ENCODE measurements at regions not wholly inside any gene's neighbourhood (a gene's known extent, or its start where the extent isn't known, plus 50 kb on each side); places are given as distances from the start of the nearest gene placed in this dataset.

DNA sequence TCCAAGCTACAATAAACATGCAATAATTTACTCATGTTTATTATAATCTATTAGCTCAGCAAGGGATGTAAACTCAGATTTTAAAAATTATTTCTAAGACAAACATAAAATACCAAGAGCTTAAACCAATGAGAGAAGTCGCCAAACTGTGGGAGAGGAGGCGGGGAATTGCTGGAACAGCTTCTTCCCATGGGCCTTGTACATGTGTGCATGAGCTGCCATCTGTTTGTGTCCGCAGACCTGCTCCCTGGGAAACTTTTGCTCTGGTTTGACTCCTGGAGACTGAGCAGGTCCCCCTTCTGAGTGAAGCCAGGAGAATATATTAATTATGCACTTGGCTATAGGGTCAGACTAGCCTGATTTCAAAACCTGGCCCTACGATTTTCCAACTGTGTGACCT, 655.9 kb upstream of the SOX11 start:
- no peaks in the 10 kb centered on the region for H3F3A ChIP-seq (ENCODE audit: insufficient read depth)
- no peaks in the 10 kb centered on the region for H3K79me2 ChIP-seq (ENCODE audit: insufficient read depth, low read length)
- H2AFZ ChIP-seq (ENCODE audit: low read depth, low read length, severe bottlenecking), result no peak overlapping the region
- no peak overlapping the region for H3K27ac ChIP-seq (ENCODE audit: low read depth, low read length)
- no peak overlapping the region for H3K9ac ChIP-seq (ENCODE audit: low read length)
- no peaks in the 10 kb centered on the region for H3K9me2 ChIP-seq (replicated peaks; ENCODE audit: insufficient read depth, low read length)
- no peak for TF ChIP-seq CTCF (IDR thresholded peaks at IDR 0.05; ENCODE audit: insufficient read depth, low read length, poor library complexity, severe bottlenecking)
- TF ChIP-seq EZH2phosphoT487 (conservative IDR thresholded peaks at IDR 0.05; ENCODE audit: low read length), result no peak
- no peaks in the 10 kb centered on the region for H3K36me3 ChIP-seq (ENCODE audit: low read length)
- no peak overlapping the region for H3K4me2 ChIP-seq (ENCODE audit: low read depth, low read length, poor library complexity, severe bottlenecking)
- H3K9me3 ChIP-seq (ENCODE audit: insufficient read depth, low read length), result no peaks in the 10 kb centered on the region
- H4K20me1 ChIP-seq (ENCODE audit: low read depth, low read length), result no peaks in the 10 kb centered on the region
- H3K27me3 ChIP-seq (ENCODE audit: low read length), result no peaks in the 10 kb centered on the region
- no peak overlapping the region for H3K4me3 ChIP-seq (ENCODE audit: insufficient read depth, low read length, poor library complexity, severe bottlenecking)

DNA sequence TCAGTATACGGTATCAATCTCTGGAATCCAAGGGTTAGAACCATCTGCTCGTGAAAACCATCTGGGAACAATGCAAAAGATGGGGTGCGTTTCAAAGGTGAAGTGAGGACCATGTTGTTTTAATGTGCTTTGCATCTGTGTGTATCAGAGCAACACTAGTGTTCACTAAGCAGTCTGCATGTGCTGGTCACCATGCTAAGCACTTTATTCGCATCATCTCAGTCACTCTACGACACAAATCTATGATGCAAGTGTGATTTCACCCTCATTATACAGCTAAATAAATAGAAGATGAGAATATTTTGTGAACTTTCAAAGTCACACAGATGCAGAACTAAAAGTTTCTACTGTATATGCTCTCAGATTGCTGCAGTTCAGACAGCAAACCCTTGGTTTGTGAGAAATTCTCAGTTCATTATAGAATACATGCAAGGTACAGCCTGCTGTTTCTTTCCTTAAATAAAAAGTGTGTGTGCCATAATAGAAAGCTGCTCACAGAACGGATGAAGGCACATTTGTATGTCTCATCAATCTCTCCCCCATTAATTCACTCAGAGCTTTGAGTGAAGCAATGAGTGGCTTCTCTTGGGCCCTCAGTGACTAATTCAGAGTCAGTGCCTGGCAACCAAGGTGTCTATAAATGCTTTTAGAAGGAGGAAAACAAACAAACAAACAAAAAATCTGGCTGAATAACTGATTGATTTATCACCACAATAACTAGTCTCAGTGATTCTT, 652.8 kb upstream of the SOX11 start:
- no peak for TF ChIP-seq EZH2phosphoT487 (conservative IDR thresholded peaks at IDR 0.05; ENCODE audit: low read length)
- no peak for TF ChIP-seq CTCF (IDR thresholded peaks at IDR 0.05; ENCODE audit: insufficient read depth, low read length, poor library complexity, severe bottlenecking)

DNA sequence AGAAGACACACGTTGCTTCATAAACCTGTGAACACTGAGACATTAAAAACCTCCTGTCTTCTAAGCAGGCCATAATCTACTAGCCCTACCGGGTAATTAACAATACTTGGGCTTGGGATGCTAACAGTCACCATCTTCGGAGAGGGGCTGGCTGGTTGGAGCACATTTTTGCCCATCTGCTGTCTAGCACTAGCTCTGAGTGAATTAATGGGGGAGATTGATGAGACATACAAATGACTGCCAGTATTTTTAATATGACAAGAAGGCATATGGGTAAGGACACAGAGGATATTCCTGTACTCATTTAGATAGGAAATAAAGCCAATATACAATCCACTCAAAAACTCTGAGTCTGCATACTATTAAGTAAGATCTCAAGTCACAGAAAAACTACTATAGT, 651.6 kb upstream of the SOX11 start:
- Histone ChIP-seq H3K9ac (ENCODE audit: low read length) (no peak overlapping the region), H3K79me2 (ENCODE audit: insufficient read depth, low read length) (no peaks in the 10 kb centered on the region), H3F3A (ENCODE audit: insufficient read depth) (no peaks in the 10 kb centered on the region), H3K9me2 (replicated peaks; ENCODE audit: insufficient read depth, low read length) (no peaks in the 10 kb centered on the region; the same call in 1 of the 2 replicates), H3K27ac (ENCODE audit: low read depth, low read length) (no peak overlapping the region), H3K36me3 (ENCODE audit: low read length) (no peaks in the 10 kb centered on the region), H3K4me2 (ENCODE audit: low read depth, low read length, poor library complexity, severe bottlenecking) (no peak overlapping the region), H3K9me3 (ENCODE audit: insufficient read depth, low read length) (no peaks in the 10 kb centered on the region), H2AFZ (ENCODE audit: low read depth, low read length, severe bottlenecking) (no peak overlapping the region), H4K20me1 (ENCODE audit: low read depth, low read length) (no peaks in the 10 kb centered on the region), H3K4me3 (ENCODE audit: insufficient read depth, low read length, poor library complexity, severe bottlenecking) (no peak overlapping the region), H3K27me3 (ENCODE audit: low read length) (no peaks in the 10 kb centered on the region)
- TF ChIP-seq EZH2phosphoT487 (conservative IDR thresholded peaks at IDR 0.05; ENCODE audit: low read length) (no peak), CTCF (IDR thresholded peaks at IDR 0.05; ENCODE audit: insufficient read depth, low read length, poor library complexity, severe bottlenecking) (no peak)

More for the DNA sequence above, 652.8 kb upstream of the SOX11 start:
- no peak overlapping the region for H3K27ac ChIP-seq (ENCODE audit: low read depth, low read length)
- H3K4me2 ChIP-seq (ENCODE audit: low read depth, low read length, poor library complexity, severe bottlenecking), result no peak overlapping the region
- H3K4me3 ChIP-seq (ENCODE audit: insufficient read depth, low read length, poor library complexity, severe bottlenecking), result no peak overlapping the region
- no peaks in the 10 kb centered on the region for H3K9me3 ChIP-seq (ENCODE audit: insufficient read depth, low read length)
- no peaks in the 10 kb centered on the region; the same call in 1 of the 2 replicates for H3K9me2 ChIP-seq (replicated peaks; ENCODE audit: insufficient read depth, low read length)
- H4K20me1 ChIP-seq (ENCODE audit: low read depth, low read length), result no peaks in the 10 kb centered on the region
- H3K36me3 ChIP-seq (ENCODE audit: low read length), result no peaks in the 10 kb centered on the region
- no peaks in the 10 kb centered on the region for H3K79me2 ChIP-seq (ENCODE audit: insufficient read depth, low read length)
- no peak overlapping the region for H2AFZ ChIP-seq (ENCODE audit: low read depth, low read length, severe bottlenecking)
- no peaks in the 10 kb centered on the region for H3F3A ChIP-seq (ENCODE audit: insufficient read depth)
- no peaks in the 10 kb centered on the region for H3K27me3 ChIP-seq (ENCODE audit: low read length)
- H3K9ac ChIP-seq (ENCODE audit: low read length), result no peak overlapping the region
